ENCODE measurements at regions not wholly inside any gene's neighbourhood (a gene's known extent, or its start where the extent isn't known, plus 50 kb on each side); places are given as distances from the start of the nearest gene placed in this dataset.
"Not testable (repeated sequence)": the region's sequence is repeated elsewhere in the genome, so short reads cannot be mapped to it uniquely, and the experiment has no call there.

- TF ChIP-seq CTCF (IDR thresholded peaks at IDR 0.05; ENCODE audit: low read depth, low read length, missing input control); REST (IDR thresholded peaks at IDR 0.05); FOXA1 (IDR thresholded peaks at IDR 0.05); SP1 (IDR thresholded peaks at IDR 0.05); YY1 (IDR thresholded peaks at IDR 0.05); TAF1 (conservative IDR thresholded peaks at IDR 0.05); JUND (IDR thresholded peaks at IDR 0.05): not testable (repeated sequence)
These were observed 122.0 kb upstream of the CLDN10 start for GRCh38 chr13:95430525-95430924.

Measured in liver (tissue), 3 donors.